Raji (cell line): ENCODE measurements at regions not wholly inside any gene's neighbourhood (a gene's known extent, or its start where the extent isn't known, plus 50 kb on each side); places are given as distances from the start of the nearest gene placed in this dataset.

Experiments used
- POLR2A ChIP-seq: IDR thresholded peaks from 2 replicates; pipeline ENCODE4 v1.6.1; 2011; ENCODE audit warnings: low read depth, low read length, control low read depth; ENCODE audit not compliant: insufficient read depth

DNA sequence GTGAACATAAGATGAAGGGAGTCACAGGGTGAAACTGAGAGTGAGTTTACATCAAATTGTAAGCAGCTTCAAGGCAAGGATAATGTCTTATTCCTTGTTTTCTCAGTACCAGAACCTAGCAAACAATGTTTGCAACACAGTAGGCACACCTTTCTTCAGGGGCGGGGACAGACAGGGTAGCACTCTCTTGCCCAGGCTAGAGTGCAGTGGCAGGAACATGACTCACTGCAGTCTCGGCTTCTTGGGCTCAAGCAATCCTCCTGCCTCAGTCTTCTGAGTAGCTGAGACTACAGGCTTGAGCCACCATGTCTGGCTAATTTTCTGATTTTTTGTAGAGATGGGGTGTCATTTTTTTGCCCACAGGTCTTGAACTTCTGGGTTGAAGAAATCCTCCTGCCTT, 299.8 kb downstream of the CD83 start:
- TF ChIP-seq POLR2A, result no peak

DNA sequence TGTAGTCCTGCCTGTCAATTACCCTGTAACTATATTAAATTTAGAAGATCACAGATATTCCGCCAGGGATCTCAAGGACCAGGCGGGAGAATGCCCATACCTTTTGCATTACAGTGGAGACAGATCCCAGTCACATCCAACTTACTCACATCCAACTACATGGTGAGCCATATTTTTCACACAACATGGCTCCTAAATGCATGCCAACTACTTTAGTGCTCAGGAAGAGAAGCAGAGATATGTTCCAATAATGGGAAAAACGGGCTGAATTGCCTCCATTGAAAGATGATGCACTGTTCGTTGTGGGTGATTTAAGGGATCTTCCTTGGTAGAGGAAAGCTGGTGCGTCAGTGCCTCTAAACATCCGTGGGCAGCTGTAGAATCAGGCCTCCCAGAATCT, 304.5 kb downstream of the CD83 start:
- no peak for TF ChIP-seq POLR2A

DNA sequence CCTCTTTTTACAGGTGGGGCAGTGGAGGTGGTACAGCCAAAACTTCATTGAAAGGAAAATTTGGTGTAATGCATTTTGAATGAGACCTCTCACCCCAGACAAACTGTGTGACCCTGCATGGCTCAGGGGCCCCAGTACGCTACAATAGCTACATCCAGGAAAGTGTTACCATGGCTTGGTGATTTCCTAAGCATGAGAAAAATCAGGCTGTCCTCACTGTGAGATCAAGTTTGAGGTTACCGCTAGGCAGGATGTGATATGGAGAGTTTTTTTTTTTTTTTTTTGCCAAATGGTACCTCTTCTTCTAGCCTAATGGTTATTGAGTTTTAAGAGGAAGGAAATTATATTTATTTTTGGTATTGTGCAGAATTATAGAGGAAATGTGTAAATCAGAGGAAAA, 305.3 kb downstream of the CD83 start:
- TF ChIP-seq POLR2A, result no peak

DNA sequence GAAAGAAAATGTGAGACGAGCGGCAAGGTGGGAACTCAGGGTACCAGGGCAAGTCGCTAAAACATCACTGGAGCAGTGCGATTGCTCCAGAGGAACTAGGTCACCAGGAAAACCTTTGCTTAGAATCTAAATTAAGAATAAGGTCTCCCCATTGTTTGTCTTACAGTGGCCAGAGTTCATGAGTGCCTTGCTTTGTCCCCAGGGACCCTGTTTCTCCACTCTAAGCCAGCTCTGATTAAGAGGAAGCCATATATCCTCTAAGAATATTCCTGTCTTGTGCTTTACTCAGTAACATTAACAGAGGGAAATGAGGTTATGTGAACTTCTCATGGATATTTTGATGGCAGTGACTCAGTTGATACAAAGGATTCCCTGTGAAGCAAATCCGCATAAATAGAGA, 305.8 kb downstream of the CD83 start:
- TF ChIP-seq POLR2A, result no peak

DNA sequence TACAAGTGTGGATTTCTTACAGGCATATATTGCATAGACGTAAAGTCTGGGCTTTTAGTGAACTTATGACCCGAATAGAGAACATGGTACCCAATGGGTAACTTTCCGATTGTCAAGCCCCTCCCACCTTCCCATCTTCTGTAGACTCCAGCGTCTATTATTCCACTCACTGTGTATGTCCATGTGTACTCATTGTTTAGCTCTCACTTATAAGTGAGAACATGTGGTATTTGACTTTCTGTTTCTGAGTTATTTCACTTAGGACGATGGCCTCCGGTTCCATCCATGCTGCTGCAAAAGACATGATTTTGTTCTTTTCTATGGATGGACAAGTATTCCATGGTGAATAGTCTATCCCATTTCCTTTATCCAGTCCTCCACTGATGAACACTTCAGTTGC, 306.4 kb downstream of the CD83 start:
- TF ChIP-seq POLR2A, result no peak

DNA sequence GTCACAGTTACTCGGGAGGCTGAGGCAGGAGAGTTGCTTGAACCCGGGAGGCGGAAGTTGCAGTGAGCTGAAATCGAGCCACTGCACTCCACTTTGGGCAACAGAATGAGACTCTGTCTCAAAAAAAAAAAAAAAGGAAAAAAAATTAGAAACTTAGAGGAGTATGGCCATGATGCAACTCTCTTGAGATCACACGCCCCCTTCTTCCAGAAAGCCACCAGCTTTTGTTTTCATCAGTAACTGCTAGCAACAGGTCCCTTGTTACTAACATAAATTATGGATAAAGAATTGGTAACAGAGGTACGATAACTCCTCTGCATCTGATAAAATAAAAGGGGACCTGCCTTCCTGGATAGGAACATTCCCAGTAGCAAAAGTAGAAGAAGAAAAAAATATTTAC, 308.2 kb downstream of the CD83 start:
- TF ChIP-seq POLR2A, result no peak

DNA sequence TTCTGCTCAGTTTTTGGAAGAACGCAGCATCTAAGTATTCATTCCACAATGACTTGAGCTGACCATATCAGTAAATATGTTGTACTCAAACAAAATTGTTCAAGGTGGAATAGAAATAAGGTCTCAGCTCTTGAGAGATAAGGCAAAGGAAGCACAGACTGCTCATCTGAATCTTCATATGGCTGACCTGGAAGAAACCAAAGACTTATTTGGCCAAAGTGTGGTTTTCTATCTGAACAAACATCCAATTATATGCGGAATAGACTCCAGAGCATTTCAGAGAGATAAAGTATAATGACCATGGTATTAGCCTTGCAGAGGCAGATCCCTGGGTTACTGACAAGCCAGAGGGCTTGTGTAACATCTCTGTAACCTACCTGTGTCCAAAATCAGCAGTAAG, 308.7 kb downstream of the CD83 start:
- no peak for TF ChIP-seq POLR2A

DNA sequence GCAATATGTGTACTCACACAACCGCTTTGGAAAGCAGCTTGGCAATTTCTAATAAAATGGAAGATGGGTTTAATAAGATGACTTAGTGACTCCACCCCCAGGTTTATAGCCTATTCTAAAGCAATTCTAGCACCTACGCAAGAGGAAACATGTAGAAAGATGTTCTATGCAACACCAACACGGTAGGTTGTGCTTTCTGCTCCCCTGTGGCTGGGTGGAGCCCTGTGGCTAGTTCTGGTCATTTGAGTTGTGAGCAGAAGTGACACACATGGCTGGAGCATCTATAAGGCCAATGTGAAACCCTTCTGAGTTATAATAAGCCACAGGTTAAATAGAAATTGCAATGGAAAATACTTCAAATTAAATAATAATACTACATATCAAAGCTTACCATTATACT, 310.7 kb downstream of the CD83 start:
- no peak for TF ChIP-seq POLR2A

DNA sequence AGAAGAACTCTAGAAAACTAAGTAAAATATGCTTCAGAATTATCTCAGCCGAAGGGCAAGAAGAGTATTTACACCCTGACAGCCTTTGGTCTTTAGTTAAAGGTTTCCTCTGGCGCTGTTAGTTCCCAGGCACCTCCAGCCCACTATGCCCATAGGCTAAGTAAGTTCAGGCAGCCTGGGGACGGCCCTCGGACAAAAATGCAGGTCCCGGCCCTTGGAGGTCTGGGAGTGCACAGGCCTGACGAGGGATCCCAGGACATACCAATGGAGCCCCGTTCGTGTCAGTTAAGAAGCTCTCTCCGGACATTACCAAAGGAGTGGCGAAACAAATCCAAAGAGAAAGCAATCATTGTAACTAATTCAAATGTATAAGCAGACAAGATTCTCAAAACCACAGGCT, 311.8 kb downstream of the CD83 start:
- no peak for TF ChIP-seq POLR2A

DNA sequence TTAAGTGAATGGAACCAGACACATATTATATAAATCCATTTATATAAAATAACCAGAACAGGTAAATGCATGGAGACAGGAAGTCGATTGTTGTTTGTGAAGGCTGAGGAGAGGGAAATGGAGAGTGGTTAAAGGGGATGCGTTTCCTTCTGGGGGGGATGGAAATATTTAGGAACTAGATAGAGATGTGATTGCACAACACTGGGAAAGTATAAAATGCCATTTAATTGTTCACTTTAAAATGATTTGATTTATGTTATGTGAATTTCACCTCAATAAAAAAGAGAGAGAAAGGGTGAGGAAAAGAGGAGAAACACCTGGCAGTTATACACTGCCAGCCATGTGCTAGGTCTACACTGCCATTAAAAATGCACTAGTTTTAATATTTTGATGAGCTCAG, 312.6 kb downstream of the CD83 start:
- no peak for TF ChIP-seq POLR2A

DNA sequence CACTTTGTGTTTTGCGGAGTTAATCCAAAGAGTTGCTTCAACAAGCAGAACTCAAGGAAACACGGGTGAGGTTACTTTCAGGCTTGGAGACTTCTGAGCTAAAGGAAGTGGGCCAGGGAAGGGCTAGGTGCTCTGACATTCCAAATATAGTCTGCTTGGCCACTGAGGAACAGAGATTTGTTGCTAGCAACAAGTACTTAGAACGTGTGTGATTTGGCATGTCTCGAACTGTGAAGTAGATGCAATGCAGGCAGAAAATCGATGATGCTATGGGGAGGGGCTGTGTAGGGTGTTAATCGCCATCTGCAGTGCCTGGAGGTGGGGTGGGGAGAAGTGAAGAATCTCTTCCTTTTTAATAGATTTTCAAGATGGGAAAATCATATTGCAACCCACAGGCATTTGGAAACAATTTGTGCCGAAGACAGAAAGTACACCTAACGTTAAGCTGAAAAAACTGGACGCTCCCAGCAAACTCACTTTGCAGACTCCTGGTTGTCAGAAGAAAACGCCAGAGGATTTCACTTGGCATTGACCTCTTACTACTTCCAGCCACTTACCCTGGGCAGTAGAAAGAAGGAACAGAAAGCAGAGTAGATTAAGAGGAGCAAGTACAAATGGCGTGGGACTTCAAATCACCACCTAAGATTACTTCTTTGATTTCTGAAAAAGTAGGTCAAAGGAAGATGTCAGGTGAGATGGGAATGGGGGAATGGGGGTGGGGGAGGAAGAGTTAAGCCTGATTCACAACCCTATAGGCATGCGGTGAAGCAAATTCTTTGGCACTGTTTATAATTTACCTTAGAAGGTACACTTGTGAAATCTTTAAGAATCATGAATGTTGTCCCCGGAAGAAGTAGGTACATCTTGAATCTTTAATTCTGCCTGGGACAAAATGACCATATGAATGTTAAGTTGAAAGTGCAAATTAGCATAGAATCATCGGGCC, 314.1 kb downstream of the CD83 start:
- TF ChIP-seq POLR2A, result no peak

DNA sequence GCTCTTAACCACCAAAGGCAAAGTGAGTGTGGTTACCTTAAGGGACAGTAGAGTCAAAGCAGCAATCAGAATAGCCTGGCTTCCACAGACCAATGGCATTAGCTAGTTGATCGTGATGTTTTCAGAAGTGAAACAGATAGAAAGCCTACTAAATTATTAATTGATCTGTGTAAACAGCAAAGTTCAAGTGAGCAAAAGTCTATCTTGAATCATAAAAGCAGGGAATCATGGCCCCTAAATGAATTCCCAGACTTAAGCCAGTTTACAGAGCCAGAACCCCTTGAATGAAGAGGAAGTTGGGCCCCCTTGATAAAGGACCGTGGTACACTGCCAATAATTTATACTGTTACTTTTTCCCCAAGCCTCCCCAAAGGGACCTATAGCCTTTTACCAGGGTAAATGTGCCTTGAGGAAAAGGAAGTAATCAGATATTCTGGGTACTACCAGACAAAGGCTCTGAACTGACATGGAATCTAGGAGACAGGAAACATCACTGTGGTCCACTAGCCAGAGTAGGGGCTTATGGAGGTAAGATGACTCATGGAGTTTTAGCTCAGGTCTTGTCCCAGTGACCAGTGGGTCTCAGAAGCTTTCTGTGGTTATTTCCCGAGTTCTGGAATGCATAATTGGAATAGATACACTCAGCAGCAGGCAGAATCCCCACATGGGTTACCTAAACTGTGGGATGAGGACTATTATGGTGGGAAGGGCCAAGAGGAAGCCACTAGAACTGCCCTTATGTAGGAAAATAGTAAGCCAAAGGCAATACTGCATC, 317.5 kb downstream of the CD83 start:
- no peak for TF ChIP-seq POLR2A

DNA sequence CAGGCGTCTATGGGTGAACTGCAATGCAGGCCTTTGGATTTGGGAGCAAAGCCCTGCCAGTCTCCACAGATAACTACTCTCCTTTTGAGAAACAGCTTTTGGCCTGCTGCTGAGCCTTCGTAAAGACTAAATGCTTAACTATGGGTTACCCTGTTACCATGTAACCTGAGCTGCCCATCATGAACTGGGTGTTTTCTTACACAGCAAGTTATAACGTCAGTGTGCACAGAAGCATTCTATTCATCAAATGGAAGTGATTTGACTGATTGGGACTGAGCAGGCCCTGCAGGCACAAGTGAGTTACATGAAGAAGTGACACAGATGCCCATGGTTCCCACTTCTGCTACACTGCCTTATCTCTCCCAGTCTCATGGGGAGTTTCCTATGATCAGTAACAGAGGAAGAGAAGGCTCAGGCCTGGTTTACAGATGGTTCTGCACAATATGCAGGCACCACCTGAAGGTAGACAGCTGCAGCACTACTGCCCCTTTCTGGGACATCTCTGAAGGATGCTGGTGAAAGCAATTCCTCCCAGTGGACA, 319.1 kb downstream of the CD83 start:
- no peak for TF ChIP-seq POLR2A

DNA sequence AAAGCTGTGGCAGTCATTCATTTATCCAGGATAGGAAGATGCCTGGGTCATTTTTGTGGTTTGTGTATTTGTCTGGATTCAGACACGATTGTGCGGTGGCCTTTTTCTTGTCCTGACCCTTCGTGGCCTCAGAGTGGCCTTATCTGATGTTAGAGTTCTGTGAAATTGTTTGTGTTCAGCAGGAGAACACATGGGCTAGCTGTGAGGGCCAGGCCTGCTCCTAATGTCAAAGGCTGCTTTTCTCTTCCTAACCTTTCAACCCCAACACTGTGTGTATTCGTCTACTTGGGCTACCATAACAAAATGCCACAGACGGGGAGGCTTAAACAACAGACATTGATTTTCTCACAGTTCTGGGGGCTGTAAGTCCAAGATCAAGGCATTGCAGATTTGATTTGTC, 321.8 kb downstream of the CD83 start:
- TF ChIP-seq POLR2A, result no peak

DNA sequence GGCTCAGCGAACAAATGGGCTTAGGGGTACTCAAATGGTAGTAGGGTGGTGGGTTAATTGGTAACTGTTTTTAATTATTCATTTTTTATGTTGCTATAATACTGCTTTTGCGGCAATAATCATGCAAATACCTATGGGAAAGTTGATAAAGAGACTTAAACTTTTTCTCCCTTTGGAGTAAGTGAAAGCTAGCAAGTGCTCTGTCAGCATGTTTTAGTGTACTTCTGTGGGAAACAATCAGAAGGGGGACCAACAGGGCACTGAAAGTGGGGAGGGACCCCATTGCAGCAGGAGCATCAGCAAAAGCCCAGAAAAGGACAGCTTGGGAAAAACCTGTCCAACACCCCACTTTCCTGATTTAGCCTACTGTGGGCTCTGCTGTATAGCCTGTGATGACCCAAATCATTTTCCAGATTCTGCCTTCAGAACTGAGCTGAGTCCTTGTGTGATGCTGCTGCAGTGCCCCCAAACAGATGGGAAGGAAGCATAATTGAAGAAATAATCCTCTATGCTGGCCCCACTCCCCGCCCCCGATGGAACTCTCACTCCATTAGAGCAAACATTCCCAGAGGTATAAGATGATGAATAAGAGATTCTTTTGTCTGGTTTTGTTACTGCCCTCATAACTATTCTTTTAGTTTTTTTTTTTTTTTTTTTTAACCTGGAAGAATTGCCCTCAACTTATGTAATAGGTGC, 322.8 kb downstream of the CD83 start:
- no peak for TF ChIP-seq POLR2A

DNA sequence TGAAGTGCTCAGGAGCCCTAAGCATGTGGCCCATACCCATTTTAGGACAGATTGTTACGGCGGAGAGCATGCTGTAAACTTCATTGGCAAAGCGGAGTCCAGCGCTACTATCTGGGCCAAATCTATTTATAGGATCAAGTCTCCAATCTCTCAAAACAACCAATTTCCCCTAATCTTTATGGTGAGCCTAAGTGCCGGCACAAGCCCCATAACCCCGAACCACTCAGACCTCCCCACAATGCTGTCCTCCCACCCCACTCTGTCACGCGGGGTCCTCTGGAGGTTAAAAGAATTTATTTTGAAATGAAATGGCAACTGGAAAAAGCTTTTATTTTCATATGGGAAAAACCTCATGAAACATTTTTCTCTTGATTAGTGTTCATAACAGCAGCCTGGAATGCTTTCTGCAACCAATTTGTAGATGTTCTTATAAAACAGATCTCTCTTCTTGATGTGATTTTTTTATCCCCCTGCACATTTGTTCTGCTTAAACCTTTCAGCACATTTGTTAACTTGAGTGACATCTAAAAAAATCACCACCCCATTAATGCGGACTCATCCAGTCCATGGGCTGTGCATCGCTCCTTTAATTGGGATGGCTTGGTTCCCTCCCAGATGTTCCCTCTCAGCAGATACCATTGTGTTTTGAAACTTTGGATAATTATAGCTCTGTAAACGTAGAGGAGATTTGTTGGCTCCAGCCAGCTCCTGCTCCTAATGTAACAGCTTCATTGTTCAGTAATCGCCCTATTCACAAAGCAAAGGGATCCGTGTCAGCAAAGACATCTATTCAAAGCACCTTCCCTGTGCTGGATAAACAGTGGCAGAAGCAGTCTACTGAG, 323.6 kb downstream of the CD83 start:
- TF ChIP-seq POLR2A, result no peak
